ENCODE measurements at regions not wholly inside any gene's neighbourhood (a gene's known extent, or its start where the extent isn't known, plus 50 kb on each side); places are given as distances from the start of the nearest gene placed in this dataset.

DNA sequence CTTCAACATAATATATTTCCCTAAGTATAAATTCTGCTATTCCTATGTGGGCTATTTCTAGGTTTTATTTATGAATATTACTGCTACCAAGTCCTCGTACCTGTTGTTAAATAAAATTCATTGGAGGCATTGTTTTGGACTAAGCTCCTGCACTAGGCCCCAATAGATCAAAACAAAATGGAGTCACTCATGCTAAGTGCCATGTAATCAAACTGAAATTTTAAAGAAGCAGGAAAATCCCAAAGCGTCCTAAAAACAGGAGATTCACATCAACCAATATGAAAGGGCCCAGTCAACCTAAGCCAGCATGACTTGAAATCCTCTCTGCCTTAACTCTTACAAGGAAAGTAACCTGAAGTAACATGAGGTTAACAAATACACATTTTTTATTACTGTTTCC is 743.2 kb downstream of the TRAM1L1 start:
- TF ChIP-seq, protein P1, sequence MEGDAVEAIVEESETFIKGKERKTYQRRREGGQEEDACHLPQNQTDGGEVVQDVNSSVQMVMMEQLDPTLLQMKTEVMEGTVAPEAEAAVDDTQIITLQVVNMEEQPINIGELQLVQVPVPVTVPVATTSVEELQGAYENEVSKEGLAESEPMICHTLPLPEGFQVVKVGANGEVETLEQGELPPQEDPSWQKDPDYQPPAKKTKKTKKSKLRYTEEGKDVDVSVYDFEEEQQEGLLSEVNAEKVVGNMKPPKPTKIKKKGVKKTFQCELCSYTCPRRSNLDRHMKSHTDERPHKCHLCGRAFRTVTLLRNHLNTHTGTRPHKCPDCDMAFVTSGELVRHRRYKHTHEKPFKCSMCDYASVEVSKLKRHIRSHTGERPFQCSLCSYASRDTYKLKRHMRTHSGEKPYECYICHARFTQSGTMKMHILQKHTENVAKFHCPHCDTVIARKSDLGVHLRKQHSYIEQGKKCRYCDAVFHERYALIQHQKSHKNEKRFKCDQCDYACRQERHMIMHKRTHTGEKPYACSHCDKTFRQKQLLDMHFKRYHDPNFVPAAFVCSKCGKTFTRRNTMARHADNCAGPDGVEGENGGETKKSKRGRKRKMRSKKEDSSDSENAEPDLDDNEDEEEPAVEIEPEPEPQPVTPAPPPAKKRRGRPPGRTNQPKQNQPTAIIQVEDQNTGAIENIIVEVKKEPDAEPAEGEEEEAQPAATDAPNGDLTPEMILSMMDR (IDR thresholded peaks at IDR 0.05): no peak
- no peak for TF ChIP-seq POLR2A (IDR thresholded peaks at IDR 0.05)

Data from tibial nerve (tissue), 3 donors.